ENCODE measurements at regions not wholly inside any gene's neighbourhood (a gene's known extent, or its start where the extent isn't known, plus 50 kb on each side); places are given as distances from the start of the nearest gene placed in this dataset.

- no peak for DNase-seq (ENCODE audit: insufficient read length)
- no peak for FAIRE-seq
- TF ChIP-seq TAF1 (IDR thresholded peaks at IDR 0.05; ENCODE audit: borderline replicate concordance, low read depth, low read length) (no peak), POLR2AphosphoS5 (IDR thresholded peaks at IDR 0.05; ENCODE audit: low read depth, low read length) (no peak)
These were observed 52.0 kb upstream of the RNU6-8 start for GRCh38 chr14:32254952-32255679.

DNA sequence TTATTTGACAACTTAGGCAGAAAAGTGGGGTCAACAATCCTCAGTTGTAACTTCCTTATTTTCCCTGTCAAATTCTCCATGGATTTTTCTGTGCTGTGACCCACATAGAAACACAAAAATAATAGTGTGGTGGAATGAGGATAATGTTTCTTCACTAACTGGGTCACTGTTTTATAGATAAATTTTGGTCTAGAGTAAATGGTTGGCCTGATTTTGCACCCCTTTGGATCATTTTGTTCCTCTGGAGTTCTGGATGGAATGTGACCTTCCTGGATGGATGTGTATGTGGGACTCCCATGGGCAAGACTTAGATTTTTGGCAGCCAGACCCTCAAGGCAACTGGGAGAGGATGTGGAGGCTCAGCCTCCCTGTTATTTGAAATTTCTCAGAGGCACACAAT lies 52.7 kb upstream of the RNU6-8 start:
- DNase-seq (ENCODE audit: insufficient read length): no peak
- FAIRE-seq: no peak
- TF ChIP-seq TAF1 (IDR thresholded peaks at IDR 0.05; ENCODE audit: borderline replicate concordance, low read depth, low read length) (no peak), POLR2A (IDR thresholded peaks at IDR 0.05; ENCODE audit: low read depth, low read length) (no peak), POLR2AphosphoS5 (IDR thresholded peaks at IDR 0.05; ENCODE audit: low read depth, low read length) (no peak)

DNA sequence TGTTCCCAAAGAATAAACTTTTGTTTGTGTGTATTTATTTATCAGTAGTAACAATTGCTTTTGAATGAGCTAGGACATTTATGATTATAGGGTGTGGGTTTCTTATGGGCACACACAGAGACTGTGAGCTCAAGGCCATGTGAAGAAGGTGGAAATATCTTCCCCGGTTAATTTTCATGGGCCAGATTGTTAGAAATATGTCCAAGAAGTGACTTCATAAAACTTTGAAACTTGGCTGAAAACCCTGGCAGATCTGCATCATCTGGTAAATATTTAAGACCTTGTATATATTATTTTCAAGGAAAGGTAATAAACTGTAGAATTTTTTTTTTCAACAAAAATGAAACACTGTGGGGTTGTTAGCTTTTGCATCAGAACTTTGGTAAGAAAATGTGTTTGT lies 53.5 kb upstream of the RNU6-8 start:
- DNase-seq (ENCODE audit: insufficient read length) (no peak), FAIRE-seq (no peak)
- TF ChIP-seq TAF1 (IDR thresholded peaks at IDR 0.05; ENCODE audit: borderline replicate concordance, low read depth, low read length): no peak
- TF ChIP-seq POLR2AphosphoS5 (IDR thresholded peaks at IDR 0.05; ENCODE audit: low read depth, low read length): no peak
- TF ChIP-seq POLR2A (IDR thresholded peaks at IDR 0.05; ENCODE audit: low read depth, low read length): no peak

DNA sequence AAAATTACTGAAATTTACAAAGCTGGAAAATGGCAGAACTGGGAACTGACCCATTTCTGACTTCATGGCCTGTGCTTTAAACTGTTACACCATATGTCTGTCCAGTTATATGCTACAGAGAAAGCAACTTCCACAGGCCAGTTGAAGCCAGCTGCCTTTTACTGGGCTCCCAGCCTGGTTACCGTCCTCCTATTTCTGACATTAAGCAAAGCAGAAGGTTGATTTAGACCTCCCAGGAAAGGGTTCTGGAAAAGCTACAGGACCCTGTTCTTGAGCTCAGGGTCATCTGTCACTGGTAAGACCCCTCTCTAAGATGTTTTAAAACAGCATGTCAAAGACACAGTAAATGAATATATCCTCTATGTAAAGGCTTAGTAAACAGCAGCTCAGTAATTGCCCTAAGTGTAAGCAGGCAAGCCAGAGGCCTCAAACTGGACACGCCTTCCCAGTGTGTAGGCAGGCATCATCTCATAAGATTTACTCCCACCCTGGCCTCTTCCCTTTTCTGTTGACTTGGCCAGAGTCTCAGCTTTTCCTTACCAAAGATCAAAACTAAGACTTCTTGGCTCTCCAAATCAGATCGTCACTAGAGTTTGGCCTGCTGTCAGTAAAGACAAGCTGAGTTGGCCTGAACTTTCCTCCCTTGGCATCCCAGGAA lies 55.4 kb upstream of the RNU6-8 start:
- FAIRE-seq: no peak
- DNase-seq (ENCODE audit: insufficient read length): no peak

GRCh38 chr14:32259368-32260013 lies 56.4 kb upstream of the RNU6-8 start:
- TF ChIP-seq POLR2A (IDR thresholded peaks at IDR 0.05; ENCODE audit: low read depth, low read length) (no peak), TAF1 (IDR thresholded peaks at IDR 0.05; ENCODE audit: borderline replicate concordance, low read depth, low read length) (no peak), POLR2AphosphoS5 (IDR thresholded peaks at IDR 0.05; ENCODE audit: low read depth, low read length) (no peak)
- DNase-seq (ENCODE audit: insufficient read length) (peak; percentile 7), FAIRE-seq (no peak)

More for the DNA sequence above, 55.4 kb upstream of the RNU6-8 start:
- TF ChIP-seq TAF1 (IDR thresholded peaks at IDR 0.05; ENCODE audit: borderline replicate concordance, low read depth, low read length) (no peak), POLR2A (IDR thresholded peaks at IDR 0.05; ENCODE audit: low read depth, low read length) (no peak), POLR2AphosphoS5 (IDR thresholded peaks at IDR 0.05; ENCODE audit: low read depth, low read length) (no peak)

GRCh38 chr14:32263939-32264567 lies 61.0 kb upstream of the RNU6-8 start:
- DNase-seq (ENCODE audit: insufficient read length): no peak
- no peak for TF ChIP-seq POLR2AphosphoS5 (IDR thresholded peaks at IDR 0.05; ENCODE audit: low read depth, low read length)
- TF ChIP-seq TAF1 (IDR thresholded peaks at IDR 0.05; ENCODE audit: borderline replicate concordance, low read depth, low read length): no peak
- TF ChIP-seq POLR2A (IDR thresholded peaks at IDR 0.05; ENCODE audit: low read depth, low read length): no peak
- no peak for FAIRE-seq

DNA sequence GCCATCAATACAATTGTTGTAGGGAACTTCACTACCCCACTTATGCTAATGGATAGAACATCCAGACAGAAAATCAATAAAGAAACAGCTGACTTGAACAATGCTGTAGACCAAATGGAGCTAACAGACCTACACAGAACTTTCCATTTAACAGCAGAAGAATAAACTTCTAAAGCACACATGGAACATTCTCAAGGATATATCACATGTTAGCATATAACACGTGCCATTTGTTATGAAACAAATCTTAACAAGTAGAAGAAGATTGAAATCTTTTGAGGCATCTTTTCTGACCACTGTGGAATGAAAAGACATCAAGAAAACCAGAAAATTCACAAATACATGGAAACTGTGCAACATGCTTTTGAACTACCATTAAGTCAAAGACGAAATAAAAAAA lies 62.5 kb upstream of the RNU6-8 start:
- no peak for TF ChIP-seq TAF1 (IDR thresholded peaks at IDR 0.05; ENCODE audit: borderline replicate concordance, low read depth, low read length)
- no peak for TF ChIP-seq POLR2AphosphoS5 (IDR thresholded peaks at IDR 0.05; ENCODE audit: low read depth, low read length)
- TF ChIP-seq POLR2A (IDR thresholded peaks at IDR 0.05; ENCODE audit: low read depth, low read length): no peak
- DNase-seq (ENCODE audit: insufficient read length) (no peak), FAIRE-seq (no peak)

- DNase-seq (ENCODE audit: insufficient read length) (no peak), FAIRE-seq (no peak)
- TF ChIP-seq POLR2AphosphoS5 (IDR thresholded peaks at IDR 0.05; ENCODE audit: low read depth, low read length): no peak
- TF ChIP-seq TAF1 (IDR thresholded peaks at IDR 0.05; ENCODE audit: borderline replicate concordance, low read depth, low read length): no peak
- TF ChIP-seq POLR2A (IDR thresholded peaks at IDR 0.05; ENCODE audit: low read depth, low read length): no peak
These were observed 51.1 kb upstream of the AKAP6 start for GRCh38 chr14:32277998-32278397.

All from GM12892 (cell line).